ENCODE measurements at regions not wholly inside any gene's neighbourhood (a gene's known extent, or its start where the extent isn't known, plus 50 kb on each side); places are given as distances from the start of the nearest gene placed in this dataset.

DNA sequence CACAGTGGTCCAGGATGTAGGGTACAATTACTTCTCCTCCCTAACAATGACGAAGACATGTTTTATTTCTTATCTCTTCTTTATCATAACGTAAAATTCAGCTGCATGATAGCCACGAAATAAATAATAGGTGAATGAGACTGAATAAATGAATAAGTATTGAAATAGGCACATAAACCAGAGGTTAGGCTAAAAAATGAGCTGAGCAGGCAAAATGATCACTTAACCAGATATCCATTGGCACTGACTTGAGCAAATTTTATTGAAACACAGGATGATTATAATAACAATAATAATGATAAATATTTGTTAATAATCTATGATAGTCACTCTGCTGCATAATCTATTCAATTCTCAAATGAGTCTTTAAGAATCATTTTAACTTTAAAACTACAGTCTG, 506.9 kb upstream of the ZNF804A start:
- TF ChIP-seq, protein P1, sequence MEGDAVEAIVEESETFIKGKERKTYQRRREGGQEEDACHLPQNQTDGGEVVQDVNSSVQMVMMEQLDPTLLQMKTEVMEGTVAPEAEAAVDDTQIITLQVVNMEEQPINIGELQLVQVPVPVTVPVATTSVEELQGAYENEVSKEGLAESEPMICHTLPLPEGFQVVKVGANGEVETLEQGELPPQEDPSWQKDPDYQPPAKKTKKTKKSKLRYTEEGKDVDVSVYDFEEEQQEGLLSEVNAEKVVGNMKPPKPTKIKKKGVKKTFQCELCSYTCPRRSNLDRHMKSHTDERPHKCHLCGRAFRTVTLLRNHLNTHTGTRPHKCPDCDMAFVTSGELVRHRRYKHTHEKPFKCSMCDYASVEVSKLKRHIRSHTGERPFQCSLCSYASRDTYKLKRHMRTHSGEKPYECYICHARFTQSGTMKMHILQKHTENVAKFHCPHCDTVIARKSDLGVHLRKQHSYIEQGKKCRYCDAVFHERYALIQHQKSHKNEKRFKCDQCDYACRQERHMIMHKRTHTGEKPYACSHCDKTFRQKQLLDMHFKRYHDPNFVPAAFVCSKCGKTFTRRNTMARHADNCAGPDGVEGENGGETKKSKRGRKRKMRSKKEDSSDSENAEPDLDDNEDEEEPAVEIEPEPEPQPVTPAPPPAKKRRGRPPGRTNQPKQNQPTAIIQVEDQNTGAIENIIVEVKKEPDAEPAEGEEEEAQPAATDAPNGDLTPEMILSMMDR (conservative IDR thresholded peaks at IDR 0.05) = no peak
- Mint-ChIP-seq H3K27me3 (no peaks in the 10 kb centered on the region), H3K4me3 (no peak overlapping the region), H3K9me3 (no peaks in the 10 kb centered on the region), H3K4me1 (ENCODE audit: unreplicated experiment) (no peaks in the 10 kb centered on the region), H3K36me3 (no peaks in the 10 kb centered on the region), H3K27ac (no peak overlapping the region)
- no peak for DNase-seq (ENCODE audit: extremely low spot score, unreplicated experiment)

DNA sequence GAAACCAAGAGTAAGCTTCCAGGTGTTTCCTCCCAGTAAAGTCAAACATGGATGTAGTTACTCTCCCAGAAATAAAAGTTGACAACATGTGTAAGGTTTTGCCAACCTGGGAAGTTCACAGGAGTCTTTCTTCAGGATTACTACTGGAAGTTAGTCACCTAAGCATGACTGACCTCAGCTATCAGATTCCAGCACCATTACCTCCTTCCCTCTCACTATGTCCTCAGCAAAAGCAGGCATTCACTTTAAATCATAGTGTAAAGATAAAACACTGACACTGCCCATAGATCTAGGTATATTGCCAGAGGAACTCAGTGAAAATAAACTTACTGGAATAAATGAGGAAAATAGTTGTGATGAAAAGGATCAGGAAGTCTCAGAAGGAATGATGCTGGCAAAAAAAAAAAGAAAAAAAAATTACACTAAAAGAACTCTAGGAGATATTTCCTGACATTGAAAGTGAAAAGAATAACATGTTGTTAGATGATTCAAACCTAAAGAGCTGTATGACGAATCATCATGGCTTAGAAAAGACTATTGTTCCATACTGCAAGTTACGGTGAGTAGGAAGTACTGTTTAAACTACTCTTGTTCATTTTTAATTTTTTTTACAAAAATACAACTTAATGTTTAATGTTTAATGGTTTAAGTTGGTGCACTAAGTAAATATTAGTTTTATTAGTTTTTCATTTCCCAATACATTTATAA, 484.5 kb upstream of the ZNF804A start:
- no peaks in the 10 kb centered on the region for H3K36me3 Mint-ChIP-seq
- no peak for DNase-seq (ENCODE audit: extremely low spot score, unreplicated experiment)
- no peaks in the 10 kb centered on the region for H3K4me1 Mint-ChIP-seq (ENCODE audit: unreplicated experiment)
- no peak overlapping the region for H3K27ac Mint-ChIP-seq
- H3K27me3 Mint-ChIP-seq = no peaks in the 10 kb centered on the region
- H3K4me3 Mint-ChIP-seq = no peak overlapping the region
- TF ChIP-seq, protein P1 (conservative IDR thresholded peaks at IDR 0.05) = no peak
- no peaks in the 10 kb centered on the region for H3K9me3 Mint-ChIP-seq

- no peaks in the 10 kb centered on the region for H3K9me3 Mint-ChIP-seq
- no peak overlapping the region for H3K27ac Mint-ChIP-seq
- H3K4me1 Mint-ChIP-seq (ENCODE audit: unreplicated experiment) = no peaks in the 10 kb centered on the region
- DNase-seq (ENCODE audit: extremely low spot score, unreplicated experiment) = no peak
- no peaks in the 10 kb centered on the region for H3K27me3 Mint-ChIP-seq
- H3K36me3 Mint-ChIP-seq = no peaks in the 10 kb centered on the region
- TF ChIP-seq, protein P1 (conservative IDR thresholded peaks at IDR 0.05) = no peak
- H3K4me3 Mint-ChIP-seq = no peak overlapping the region
Observed at GRCh38 chr2:184114439-184114838, 483.9 kb upstream of the ZNF804A start.

DNA sequence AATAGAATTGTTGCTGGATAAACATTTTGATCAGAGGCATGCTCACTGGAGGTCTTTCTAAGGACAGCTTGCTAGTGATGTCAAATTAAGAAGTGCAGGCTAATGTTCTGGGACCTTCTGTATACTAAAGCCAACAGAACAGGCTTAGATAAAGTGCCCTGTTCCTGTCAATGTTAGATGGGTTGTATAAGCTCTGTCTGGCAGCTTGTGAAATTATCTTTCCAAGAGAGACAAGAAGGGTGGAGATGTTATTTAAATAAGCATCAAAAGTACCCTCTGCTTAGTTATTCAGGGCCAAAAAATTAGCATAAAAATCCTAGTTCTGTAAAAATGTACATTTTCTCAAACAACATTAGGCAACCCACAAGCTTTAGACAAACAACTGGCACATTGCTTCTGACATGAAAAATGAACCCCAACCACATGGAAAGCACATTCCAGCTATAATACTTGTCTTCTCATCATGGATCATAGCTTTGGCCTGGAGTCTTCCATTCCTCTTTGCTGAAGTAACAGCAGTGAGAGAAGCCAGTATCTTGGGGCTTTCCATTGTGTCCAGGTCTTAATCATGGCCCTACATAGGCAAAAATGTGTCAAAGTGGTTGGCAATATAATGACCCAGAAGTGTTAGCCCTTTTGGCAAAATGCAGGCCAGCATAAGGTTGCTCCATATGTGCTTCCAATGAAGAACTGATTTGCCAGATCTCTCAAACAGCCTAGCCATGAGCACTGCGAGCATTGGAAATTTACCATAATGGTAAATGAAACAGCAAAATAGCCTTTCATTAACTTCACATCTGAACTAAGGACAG, 478.1 kb upstream of the ZNF804A start:
- Mint-ChIP-seq H3K27me3 (no peaks in the 10 kb centered on the region), H3K9me3 (no peaks in the 10 kb centered on the region), H3K36me3 (no peaks in the 10 kb centered on the region), H3K4me3 (no peak overlapping the region), H3K4me1 (ENCODE audit: unreplicated experiment) (no peaks in the 10 kb centered on the region), H3K27ac (no peak overlapping the region)
- TF ChIP-seq, protein P1 (conservative IDR thresholded peaks at IDR 0.05) = no peak
- no peak for DNase-seq (ENCODE audit: extremely low spot score, unreplicated experiment)

GRCh38 chr2:184125867-184126266, 472.5 kb upstream of the ZNF804A start:
- no peaks in the 10 kb centered on the region for H3K9me3 Mint-ChIP-seq
- H3K4me1 Mint-ChIP-seq (ENCODE audit: unreplicated experiment) = no peaks in the 10 kb centered on the region
- H3K27ac Mint-ChIP-seq = no peak overlapping the region
- H3K27me3 Mint-ChIP-seq = no peaks in the 10 kb centered on the region
- no peaks in the 10 kb centered on the region for H3K36me3 Mint-ChIP-seq
- H3K4me3 Mint-ChIP-seq = no peak overlapping the region
- TF ChIP-seq, protein P1 (conservative IDR thresholded peaks at IDR 0.05) = no peak
- DNase-seq (ENCODE audit: extremely low spot score, unreplicated experiment) = no peak

All from type B pancreatic cell (in vitro differentiated cells).